NCI-H2227 treated with DMSO at 0.1 percent for 48 hours (cell line): ENCODE measurements at regions not wholly inside any gene's neighbourhood (a gene's known extent, or its start where the extent isn't known, plus 50 kb on each side); places are given as distances from the start of the nearest gene placed in this dataset.

Experiments used
- DNase-seq: peaks from one replicate; lab custom pipeline; 2025; lab: John Stamatoyannopoulos, UW

DNA sequence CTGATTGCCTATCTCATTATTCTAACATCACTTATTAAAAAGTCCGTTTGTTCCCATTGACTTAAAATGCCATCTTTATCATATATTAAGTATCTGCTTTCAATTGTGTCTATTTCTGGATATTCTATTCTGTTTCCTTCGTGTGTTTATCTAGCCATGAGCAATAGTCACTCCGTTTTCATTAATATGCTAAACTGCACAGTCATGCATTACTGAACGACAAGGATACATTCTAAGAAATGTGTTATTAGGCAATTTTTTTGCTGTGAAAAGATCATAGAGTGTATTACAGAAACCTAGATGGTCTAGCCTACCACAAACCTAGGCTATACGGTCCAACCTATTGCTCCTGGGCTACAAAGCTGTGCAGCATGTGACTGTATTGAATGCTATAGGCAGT lies 482.9 kb downstream of the IRX1 start:
- DNase-seq = no peak

DNA sequence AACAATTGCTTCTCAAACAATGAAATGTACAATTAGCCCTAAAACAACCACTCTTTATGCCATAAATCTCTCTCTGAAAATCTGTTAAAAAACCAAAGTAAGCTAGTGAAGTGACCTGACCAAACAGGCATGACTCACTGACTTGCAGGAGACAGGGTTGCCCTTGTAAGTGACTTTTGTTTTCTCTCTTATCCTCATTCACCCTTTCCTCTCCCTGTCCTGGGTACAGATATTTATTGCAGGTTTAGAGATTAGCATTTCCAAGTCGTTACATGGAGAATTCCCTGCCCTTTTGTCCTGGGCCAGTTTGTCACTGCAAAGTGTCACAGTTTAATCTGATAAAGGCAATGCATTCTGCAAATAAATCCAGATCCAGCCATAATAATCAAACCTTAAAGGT lies 484.2 kb downstream of the IRX1 start:
- no peak for DNase-seq

DNA sequence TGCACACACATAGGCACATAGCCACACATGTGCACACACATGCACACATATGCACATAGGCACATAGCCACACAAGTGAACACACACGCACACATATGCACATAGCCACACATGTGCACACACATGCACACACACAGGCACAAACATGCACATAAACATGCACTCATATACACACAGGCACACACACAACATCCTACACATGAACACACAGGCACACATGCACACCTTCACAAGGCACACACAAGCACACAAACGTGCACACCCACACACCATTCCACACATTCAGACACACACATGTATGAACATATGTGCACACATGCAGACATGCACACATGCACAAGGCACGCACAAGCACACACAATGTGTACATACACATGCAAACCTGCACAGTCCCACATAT lies 484.7 kb downstream of the IRX1 start:
- no peak for DNase-seq

DNA sequence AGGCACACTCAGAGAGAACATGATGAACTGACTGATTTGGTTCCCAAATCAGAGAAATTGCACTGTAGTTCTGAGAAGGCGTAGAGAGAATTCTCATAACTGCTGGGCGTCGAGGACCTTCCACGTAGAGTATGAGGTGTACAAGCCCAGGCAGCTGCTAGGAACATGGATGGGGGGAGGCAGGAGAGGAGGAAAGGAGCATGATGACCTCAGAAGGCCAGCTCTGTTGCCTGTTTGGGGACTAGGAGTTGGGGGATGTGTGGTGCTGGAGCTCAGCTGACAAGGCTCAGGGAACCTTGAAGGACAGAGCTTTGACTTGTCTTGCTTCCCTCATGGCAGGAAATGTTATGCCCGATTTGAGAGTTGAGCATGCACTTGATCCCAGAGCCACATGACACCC lies 485.4 kb downstream of the IRX1 start:
- no peak for DNase-seq

DNA sequence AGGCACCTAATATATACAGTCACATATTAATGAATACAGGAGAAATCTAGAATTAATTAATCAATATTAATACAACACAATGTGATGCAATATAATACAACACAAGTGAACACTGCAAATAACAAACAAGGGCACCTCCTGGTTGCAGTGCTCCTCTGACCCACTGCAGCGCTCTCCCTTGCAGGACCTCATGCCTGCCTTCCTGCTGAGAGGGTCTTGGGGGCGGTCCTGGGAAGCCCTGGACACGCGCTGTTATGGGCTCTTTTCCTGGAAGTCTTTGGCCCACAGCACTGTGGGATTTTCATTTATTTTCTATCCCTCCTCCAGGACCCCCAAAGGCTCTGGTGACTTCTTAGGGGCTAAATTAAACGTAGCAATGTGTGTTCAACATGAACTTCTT lies 485.8 kb downstream of the IRX1 start:
- DNase-seq = no peak

DNA sequence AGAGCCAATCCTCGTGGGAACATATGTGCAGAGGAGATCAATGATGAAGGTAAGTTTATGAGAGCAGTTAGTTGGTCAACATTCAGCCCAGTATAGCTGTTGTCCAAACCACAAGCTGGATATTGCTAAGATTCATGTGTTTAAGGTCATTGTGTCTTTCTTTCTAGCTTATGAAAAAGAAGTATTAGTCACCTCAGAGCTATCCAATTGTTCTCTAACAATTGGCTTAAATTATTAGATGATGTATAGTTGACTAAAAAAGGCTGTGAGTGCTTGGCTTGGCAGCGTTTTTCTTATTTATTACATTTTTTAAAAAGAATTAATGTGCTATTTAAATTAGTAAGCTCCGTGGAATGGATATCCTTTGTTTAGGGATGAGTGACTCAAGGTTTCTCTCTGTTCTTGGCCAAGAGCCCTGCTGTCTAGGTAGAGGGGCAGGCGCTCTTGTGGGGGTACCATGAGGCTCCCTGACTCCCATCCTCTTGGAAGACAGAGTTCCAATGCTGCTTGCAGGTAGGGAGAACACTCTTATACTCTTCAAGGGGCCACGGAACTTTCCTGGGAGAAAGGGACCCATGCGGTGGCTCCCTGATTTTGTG lies 487.4 kb downstream of the IRX1 start:
- no peak for DNase-seq

DNA sequence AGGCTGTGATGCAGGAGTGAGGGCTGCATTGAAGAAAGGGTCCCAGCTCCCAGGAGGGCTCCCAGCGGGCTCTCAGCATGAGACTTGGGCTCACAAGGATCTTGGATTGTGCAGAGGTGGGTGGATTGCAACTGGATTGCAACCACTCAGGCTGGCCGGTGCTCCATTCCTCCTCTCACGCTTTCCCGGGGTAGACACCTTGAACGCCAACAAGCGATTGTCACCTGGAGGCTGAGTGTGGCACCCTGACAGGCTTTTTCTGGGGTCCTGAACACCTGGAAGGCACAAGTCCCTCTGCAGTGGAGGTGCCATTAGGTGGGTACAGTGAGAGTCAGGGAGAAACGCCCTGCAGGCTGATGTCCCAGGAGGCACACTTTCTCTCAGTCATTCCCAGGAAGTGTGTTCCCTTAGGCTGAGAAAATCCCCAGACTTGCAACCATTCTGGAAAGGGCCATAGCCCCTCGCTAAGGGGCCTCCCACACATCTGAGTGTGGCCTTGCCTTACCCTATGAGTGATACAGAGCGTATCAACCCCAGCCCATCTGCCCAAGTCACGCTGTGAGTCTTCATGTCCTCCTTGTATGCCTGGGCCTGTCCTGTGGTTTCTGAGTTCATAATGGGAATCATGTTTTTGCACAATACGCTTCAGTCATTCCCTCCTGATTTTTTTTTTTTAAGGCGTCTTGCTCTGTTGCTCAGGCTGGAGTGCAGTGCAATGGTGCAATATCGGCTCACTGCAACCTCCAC lies 488.1 kb downstream of the IRX1 start:
- DNase-seq = no peak

DNA sequence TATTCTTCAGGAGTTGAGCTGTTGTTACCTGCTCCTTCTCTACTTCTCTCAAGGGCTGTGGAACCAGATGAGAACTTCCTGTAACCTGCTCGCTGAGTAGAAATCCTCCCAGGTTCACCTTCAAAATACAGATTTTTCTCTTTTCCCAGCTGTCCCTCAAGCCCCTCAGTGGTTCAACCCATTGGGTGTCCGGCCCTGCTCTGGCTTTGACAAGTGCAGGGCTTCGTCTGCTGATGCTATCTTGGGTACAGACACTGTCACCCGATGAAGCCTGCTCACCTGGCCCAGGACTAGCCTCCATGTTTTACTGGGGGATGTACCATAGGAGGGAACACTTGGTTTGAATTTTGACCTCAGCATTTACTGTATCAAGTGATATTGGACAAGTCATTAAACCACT lies 490.4 kb downstream of the IRX1 start:
- no peak for DNase-seq

DNA sequence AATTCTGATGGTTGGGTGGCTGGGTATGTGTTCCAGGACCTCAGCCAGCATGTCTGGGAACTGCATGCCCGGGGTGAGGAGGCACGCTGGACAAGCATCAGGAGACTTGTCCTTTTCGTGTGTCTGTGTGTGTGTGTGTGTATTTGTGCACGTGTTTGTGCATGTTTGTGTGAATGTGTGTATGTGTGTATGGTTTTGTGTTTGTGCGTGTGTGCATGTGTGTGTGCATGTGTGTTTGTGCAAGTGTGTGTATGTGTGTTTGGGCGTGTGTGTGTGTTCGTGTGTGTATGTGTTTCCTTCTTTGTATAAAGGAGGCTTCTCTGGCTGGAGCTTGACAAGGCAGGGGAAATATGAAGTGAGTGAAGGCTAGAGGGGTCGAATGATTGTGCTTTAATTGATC lies 491.5 kb downstream of the IRX1 start:
- DNase-seq = no peak

DNA sequence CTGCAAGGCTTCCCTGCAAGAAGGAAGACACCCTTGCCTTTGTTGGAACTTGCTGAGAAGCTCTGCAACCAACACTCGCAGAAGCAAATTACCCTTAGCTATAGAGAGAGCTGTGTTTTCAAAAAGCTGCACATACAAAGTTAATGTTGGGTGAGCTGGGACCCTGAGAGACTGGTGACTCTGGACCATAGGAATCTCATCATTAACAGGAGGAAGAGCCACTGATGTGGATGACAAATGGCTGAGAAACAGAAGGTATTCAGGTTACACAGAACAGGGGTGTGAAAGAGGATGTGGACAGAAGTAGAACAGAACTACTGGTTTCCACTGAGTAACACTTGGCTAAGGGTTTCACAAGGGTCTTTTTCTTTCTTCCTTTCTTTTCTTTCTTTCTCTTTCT lies 493.5 kb downstream of the IRX1 start:
- no peak for DNase-seq

DNA sequence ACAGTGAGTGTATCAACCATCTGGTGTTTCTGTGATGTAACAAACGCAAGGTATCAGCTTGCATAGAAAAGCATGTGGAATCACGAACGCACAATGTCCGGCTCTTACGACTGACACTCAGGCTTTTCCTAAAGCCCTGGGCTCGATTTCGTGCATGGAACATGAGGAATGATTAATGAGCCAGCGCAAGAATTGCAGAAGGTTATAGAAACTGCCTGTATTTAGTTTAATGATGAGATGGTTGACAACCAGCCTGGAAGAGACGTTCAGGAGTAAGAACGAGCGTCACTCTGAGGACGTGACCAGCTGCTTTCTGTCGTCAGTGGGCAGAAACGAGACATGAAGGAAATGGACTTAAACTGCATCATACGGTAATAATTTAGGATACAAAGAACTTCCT lies 497.6 kb downstream of the IRX1 start:
- no peak for DNase-seq

DNA sequence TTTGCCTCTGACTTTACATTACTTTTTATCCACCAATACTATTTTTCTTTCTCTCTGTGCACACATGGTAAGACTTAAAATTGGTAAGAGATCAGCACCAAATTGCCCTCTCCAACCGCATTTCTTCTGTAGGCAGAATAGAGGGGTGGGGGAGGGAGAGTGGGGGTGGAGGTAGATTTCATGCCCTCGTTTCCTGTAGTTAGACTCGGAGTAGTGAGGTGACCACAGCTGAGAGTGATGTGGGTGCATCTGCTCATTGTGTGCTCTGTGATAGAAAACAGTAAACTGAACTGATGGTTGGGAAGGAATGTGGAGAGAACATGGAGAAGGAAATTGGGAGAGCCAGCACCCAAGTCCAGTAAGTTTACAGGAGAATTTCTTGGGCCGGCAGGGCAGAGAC lies 498.3 kb downstream of the IRX1 start:
- no peak for DNase-seq

DNA sequence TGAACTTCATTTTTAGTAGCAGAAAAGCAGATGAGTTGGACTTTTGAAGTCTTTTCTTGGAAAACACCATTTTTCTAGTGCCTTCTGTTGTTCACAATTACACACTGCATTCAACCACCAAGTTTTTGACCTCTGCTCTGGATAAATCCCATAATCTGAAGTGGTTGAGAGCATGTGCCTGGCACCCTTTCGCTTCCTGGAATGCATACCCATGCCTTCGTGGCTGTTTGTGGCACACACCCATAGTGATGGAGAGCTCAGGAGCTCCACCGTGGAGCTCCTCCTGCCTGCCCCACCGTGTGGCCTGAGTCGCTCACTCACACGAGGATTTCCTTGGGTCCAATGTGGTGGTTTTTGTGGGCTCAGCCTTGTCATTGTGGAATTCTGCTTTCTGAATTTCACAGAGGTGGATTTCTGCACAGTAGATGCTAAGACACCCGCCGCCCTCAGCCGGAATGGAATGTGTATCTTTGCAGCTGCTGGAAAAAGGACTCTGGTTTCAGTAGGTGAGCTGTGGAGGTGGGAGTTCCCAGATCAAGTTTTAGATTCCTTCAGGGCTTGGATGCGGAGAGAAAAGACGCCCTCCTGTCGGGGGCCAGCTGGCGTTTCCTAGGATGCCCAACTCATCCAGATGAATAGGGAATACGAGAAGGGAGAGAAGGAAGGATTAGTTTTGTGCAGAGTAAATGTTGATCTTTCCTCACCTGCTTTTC lies 500.4 kb downstream of the IRX1 start:
- DNase-seq = no peak

DNA sequence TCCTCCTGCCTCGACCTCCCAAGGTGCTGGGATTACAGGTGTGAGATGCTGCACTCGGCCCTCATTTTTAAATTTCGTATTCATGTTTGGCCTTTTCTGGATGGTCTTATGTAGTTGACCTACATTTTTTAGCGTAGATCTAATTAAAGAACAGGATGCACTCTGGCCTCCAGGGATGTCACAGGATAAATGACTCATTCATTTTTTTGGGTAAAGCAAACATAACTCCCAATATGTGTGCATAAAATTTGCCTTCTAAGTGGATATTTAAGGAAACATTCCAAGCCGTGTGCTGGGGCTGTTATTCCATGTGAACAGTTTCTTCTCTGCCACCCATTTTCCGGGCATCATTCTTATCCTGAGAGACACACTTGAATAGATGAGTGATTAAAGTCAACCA lies 501.6 kb downstream of the IRX1 start:
- no peak for DNase-seq

DNA sequence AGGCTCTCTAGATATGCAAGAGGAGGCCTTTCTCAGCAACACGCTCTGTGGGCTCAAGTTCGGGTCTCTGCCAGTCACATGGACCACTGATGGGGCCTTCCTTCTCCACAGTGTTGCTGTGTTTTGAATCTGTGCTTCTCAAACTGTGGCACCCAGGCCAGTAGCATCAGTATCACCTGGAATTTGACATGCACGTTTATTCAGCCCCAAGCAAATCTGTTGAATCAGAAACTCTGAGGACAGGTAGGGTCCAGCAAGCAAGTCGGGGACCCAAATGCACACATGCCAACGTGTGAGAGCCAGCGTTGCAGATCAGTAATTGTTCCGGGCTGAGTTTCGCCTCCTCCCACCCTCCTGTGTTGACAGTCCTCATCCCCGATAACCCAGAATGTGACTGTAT lies 502.6 kb downstream of the IRX1 start:
- no peak for DNase-seq

DNA sequence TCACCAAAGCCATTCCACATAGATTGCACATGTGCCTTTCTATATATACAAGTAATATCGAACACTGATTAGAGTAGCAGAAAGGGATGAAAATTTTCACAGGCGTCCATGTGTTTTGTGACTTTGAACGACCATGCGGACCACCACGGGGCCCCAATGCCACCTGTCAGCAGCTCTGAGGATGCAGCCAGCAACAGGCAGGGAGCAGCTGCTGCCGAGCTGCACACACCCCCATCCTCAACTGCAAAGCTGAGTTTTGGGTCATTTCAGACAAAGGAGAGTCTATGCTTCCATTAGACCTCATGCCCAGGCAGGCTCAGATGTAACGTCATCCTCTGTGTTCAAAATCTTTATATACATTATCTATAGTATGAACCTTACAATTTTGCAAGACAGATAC lies 503.8 kb downstream of the IRX1 start:
- DNase-seq = no peak

DNA sequence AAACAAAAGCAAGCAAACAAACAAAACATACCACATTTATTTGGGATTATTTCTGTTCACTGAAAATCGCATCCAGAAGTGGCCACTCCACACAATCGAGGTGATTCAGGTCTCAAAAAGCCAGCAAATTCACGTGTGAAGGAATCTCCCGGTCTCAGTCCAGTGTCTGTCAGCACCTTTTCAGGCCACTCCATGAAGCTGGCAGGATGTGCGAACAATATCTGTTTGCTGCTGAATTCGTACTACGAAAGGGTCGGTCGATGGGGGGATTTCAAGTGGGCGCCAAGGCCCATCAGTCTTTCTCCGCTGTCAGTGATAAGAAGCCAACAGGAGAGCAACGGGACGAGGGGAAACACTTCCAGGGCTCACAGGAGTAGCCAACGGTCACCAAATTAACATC lies 505.1 kb downstream of the IRX1 start:
- DNase-seq = no peak

DNA sequence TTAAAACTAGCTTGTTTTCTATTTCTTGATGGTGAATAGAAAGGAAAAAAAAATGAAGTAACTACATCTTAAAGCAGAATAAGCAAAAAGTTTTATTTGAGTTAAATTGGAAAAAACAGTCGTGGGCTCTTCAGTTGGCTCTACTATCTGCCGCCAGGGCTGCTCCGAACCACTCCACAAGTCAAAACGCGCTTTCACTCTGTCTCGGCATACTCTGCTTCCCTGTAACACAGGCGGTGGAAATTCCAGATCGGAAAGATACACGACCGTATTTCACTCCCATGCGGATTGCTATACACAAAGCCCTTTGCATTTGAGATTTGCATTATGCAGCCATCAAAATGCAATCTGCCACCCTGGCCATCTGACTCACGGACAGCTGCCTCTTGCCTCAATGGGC lies 505.6 kb downstream of the IRX1 start:
- DNase-seq = no peak

DNA sequence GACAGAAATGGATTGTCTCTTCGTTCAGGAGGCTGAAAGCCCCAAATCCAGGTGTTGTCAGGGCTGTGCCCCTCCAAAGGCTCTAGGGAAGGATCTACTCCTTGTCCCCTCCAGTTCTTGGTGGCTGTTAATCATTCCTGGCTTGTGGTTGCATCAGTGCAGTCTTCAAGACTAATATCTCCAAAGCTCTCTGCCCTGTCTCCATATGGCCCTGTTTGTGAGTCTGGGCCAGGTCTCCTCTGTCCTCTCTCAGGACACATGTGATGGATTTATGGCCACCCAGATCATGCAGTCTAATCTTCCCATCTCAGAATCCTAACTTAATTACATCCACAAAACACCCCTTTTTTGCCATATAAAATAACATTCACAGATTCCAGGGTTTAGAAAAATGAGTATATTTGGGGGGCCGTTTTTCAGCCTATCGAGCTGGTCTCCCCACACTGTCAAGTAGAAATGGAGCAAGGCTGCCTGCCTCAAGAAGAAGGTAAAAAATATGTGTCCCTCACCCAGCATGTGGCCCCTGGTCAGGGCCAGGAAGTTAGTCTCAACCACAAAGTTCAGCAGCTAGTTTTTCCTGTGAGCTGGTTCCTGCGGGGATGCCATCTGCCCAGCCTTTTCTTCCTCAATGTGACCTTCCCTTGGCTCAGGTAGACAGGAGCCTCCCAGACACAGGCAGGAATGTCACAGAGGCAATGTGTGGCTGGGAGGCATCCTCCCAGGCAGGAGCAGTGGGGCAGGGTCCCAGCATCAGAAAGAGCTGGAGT lies 509.4 kb downstream of the IRX1 start:
- DNase-seq = no peak

DNA sequence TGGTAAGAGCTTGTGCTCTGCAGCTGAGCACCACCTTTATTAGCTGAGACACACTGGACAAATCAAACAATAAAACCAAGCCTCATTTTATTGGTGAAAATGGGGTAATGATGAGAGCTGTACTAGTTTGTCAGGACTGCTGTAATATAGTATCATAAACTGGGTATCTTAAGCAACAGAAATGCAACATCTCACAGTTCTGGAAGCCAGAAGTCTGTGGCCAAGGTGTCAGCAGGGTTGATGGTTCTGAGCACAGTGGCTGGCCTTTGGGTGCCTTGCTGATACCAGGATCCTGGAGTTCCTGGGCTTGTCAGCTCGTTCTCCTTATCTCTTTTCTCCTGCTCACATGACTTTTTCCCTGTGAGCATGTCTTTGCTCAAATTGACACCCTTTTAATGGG lies 513.1 kb downstream of the IRX1 start:
- DNase-seq = no peak

DNA sequence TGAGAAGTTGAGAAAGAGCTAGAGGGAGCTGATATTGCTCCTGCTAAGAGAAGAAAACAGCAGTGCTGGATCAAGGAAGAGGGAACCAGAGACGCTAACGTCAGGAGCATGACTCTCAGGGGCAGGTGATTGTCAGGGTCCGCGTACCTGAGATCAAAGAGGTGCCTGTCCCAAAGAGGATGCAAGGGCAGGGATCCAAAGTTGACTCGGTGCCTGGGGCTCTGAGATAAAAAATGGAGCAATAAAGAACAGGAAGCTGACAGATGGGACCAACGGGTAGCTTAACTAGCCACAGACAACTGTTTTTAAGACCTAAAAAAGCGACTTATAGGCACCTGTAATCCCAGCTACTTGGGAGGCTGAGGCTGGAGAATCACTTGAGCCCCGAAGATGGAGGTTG lies 517.8 kb downstream of the IRX1 start:
- DNase-seq = no peak

DNA sequence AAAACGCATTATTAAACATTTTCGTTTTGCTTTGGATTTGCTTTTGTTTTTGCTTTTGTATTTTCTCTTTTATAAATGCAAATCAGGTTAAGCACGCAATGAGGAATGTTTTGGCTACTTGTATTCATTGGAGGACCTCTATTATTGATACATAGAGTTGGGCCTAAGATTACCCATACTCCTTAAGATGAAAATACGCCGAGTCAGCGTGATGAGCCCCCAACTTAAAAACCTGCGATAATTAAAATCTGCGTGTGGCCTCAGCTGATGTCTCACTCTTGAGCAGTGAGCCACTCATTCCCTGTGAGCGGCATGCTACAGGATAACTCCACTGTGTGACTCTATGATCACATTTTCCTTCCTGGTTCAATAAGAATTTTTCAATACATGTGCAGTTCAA lies 518.3 kb downstream of the IRX1 start:
- no peak for DNase-seq

DNA sequence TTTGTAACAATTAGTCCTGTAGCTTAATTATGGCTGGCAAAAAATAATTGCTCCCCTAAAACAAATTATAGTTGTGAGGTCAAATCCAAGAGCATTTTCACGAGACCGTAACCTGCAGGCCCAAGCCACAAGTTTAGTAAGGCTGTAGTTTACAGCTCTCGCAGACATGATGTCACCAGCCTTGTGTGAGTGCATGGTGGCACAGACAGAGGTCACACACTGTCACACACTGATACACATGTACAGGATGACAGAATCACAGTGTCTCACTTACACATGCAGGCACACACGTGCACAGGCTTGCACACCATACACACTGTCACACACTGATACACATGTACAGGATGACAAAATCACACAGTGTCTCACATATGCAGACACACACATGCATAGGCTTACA lies 518.8 kb downstream of the IRX1 start:
- no peak for DNase-seq
